ENCODE measurements at regions not wholly inside any gene's neighbourhood (a gene's known extent, or its start where the extent isn't known, plus 50 kb on each side); places are given as distances from the start of the nearest gene placed in this dataset.

- no peak overlapping the region for H4K8ac ChIP-seq (ENCODE audit: low read depth, low read length)
- no peaks in the 10 kb centered on the region for H3K79me2 ChIP-seq (ENCODE audit: control insufficient read depth, insufficient read depth, low read length)
- H3K79me1 ChIP-seq (ENCODE audit: low read length): no peaks in the 10 kb centered on the region
- H3K36me3 ChIP-seq (ENCODE audit: control insufficient read depth, insufficient read depth, low read length): no peaks in the 10 kb centered on the region
- H3K4me1 ChIP-seq (ENCODE audit: control insufficient read depth, low read depth, low read length): no peaks in the 10 kb centered on the region
- no peaks in the 10 kb centered on the region for H3K27me3 ChIP-seq (ENCODE audit: insufficient read depth, low read length, poor library complexity)
- no peak overlapping the region for H3K18ac ChIP-seq (ENCODE audit: low read length)
- H2BK5ac ChIP-seq (ENCODE audit: low read length): no peak overlapping the region
- no peak overlapping the region for H3K9ac ChIP-seq (ENCODE audit: low read length)
- no peak overlapping the region for H2AK5ac ChIP-seq (ENCODE audit: low read length)
- no peak overlapping the region for H3K56ac ChIP-seq (ENCODE audit: low read length)
- H4K5ac ChIP-seq (ENCODE audit: low read length): no peak overlapping the region
- H3K27ac ChIP-seq (ENCODE audit: low read depth, low read length): no peak overlapping the region
- H3K4ac ChIP-seq (ENCODE audit: low read depth, low read length): no peak overlapping the region
- no peak overlapping the region for H2BK120ac ChIP-seq (ENCODE audit: low read depth, low read length)
- H3K23ac ChIP-seq (ENCODE audit: low read length): no peak overlapping the region
- H2BK15ac ChIP-seq (replicated peaks; ENCODE audit: low read depth): no peak overlapping the region
- no peak overlapping the region for H3K4me2 ChIP-seq (ENCODE audit: low read length)
- H3K4me3 ChIP-seq (ENCODE audit: low read length): no peak overlapping the region
- no peak for DNase-seq
Measured at GRCh38 chr6:120186080-120186479, 836.5 kb upstream of the MAN1A1 start.

- DNase-seq: no peak
- Histone ChIP-seq H3K36me3 (ENCODE audit: control insufficient read depth, insufficient read depth, low read length) (no peaks in the 10 kb centered on the region), H4K8ac (ENCODE audit: low read depth, low read length) (no peak overlapping the region), H3K4me2 (ENCODE audit: low read length) (no peak overlapping the region), H2AK5ac (ENCODE audit: low read length) (no peak overlapping the region), H3K23ac (ENCODE audit: low read length) (no peak overlapping the region), H3K9ac (ENCODE audit: low read length) (no peak overlapping the region), H3K4ac (ENCODE audit: low read depth, low read length) (no peak overlapping the region), H2BK5ac (ENCODE audit: low read length) (no peak overlapping the region), H2BK15ac (replicated peaks; ENCODE audit: low read depth) (no peak overlapping the region), H3K27ac (ENCODE audit: low read depth, low read length) (no peak overlapping the region), H2BK120ac (ENCODE audit: low read depth, low read length) (no peak overlapping the region), H3K56ac (ENCODE audit: low read length) (no peak overlapping the region), H3K4me3 (ENCODE audit: low read length) (no peak overlapping the region), H3K79me2 (ENCODE audit: control insufficient read depth, insufficient read depth, low read length) (no peaks in the 10 kb centered on the region), H3K27me3 (ENCODE audit: insufficient read depth, low read length, poor library complexity) (no peaks in the 10 kb centered on the region), H3K18ac (ENCODE audit: low read length) (no peak overlapping the region), H3K4me1 (ENCODE audit: control insufficient read depth, low read depth, low read length) (no peaks in the 10 kb centered on the region), H4K5ac (ENCODE audit: low read length) (no peak overlapping the region), H3K79me1 (ENCODE audit: low read length) (no peaks in the 10 kb centered on the region)
- no CpG with 5 or more reads among the region's 2 CpGs for WGBS (ENCODE audit: extremely low coverage, insufficient coverage, low lambda C conversion rate)
Measured at GRCh38 chr6:120173250-120173649, 823.7 kb upstream of the MAN1A1 start.

GRCh38 chr6:120164531-120164930, 815.0 kb upstream of the MAN1A1 start:
- Histone ChIP-seq H3K79me2 (ENCODE audit: control insufficient read depth, insufficient read depth, low read length) (no peaks in the 10 kb centered on the region), H3K27ac (ENCODE audit: low read depth, low read length) (no peak overlapping the region), H3K27me3 (ENCODE audit: insufficient read depth, low read length, poor library complexity) (no peaks in the 10 kb centered on the region), H3K9ac (ENCODE audit: low read length) (no peak overlapping the region), H3K18ac (ENCODE audit: low read length) (no peak overlapping the region), H4K5ac (ENCODE audit: low read length) (no peak overlapping the region), H3K4me3 (ENCODE audit: low read length) (no peak overlapping the region), H3K4me1 (ENCODE audit: control insufficient read depth, low read depth, low read length) (no peaks in the 10 kb centered on the region), H3K4ac (ENCODE audit: low read depth, low read length) (no peak overlapping the region), H3K56ac (ENCODE audit: low read length) (no peak overlapping the region), H3K23ac (ENCODE audit: low read length) (no peak overlapping the region), H3K36me3 (ENCODE audit: control insufficient read depth, insufficient read depth, low read length) (no peaks in the 10 kb centered on the region), H2BK15ac (replicated peaks; ENCODE audit: low read depth) (no peak overlapping the region), H2BK5ac (ENCODE audit: low read length) (no peak overlapping the region), H2BK120ac (ENCODE audit: low read depth, low read length) (no peak overlapping the region), H3K4me2 (ENCODE audit: low read length) (no peak overlapping the region), H3K79me1 (ENCODE audit: low read length) (no peaks in the 10 kb centered on the region), H4K8ac (ENCODE audit: low read depth, low read length) (no peak overlapping the region), H2AK5ac (ENCODE audit: low read length) (no peak overlapping the region)
- no CpG with 5 or more reads among the region's 4 CpGs for WGBS (ENCODE audit: extremely low coverage, insufficient coverage, low lambda C conversion rate)
- no peak for DNase-seq

- Histone ChIP-seq H3K18ac (ENCODE audit: low read length) (no peak overlapping the region), H3K79me1 (ENCODE audit: low read length) (no peaks in the 10 kb centered on the region), H2AK5ac (ENCODE audit: low read length) (no peak overlapping the region), H3K4me2 (ENCODE audit: low read length) (no peak overlapping the region), H3K4me1 (ENCODE audit: control insufficient read depth, low read depth, low read length) (no peaks in the 10 kb centered on the region), H4K8ac (ENCODE audit: low read depth, low read length) (no peak overlapping the region), H3K79me2 (ENCODE audit: control insufficient read depth, insufficient read depth, low read length) (no peaks in the 10 kb centered on the region), H3K9ac (ENCODE audit: low read length) (no peak overlapping the region), H2BK15ac (replicated peaks; ENCODE audit: low read depth) (no peak overlapping the region), H3K27ac (ENCODE audit: low read depth, low read length) (no peak overlapping the region), H2BK120ac (ENCODE audit: low read depth, low read length) (no peak overlapping the region), H3K23ac (ENCODE audit: low read length) (no peak overlapping the region), H2BK5ac (ENCODE audit: low read length) (no peak overlapping the region), H3K4me3 (ENCODE audit: low read length) (no peak overlapping the region), H4K5ac (ENCODE audit: low read length) (no peak overlapping the region), H3K27me3 (ENCODE audit: insufficient read depth, low read length, poor library complexity) (no peaks in the 10 kb centered on the region), H3K4ac (ENCODE audit: low read depth, low read length) (no peak overlapping the region), H3K36me3 (ENCODE audit: control insufficient read depth, insufficient read depth, low read length) (no peaks in the 10 kb centered on the region), H3K56ac (ENCODE audit: low read length) (no peak overlapping the region)
- DNase-seq: no peak
Measured at GRCh38 chr6:120157873-120158272, 808.3 kb upstream of the MAN1A1 start.

GRCh38 chr6:120147071-120147871, 797.7 kb upstream of the MAN1A1 start:
- Histone ChIP-seq H2BK15ac (replicated peaks; ENCODE audit: low read depth) (no peak overlapping the region), H3K79me2 (ENCODE audit: control insufficient read depth, insufficient read depth, low read length) (no peaks in the 10 kb centered on the region), H2AK5ac (ENCODE audit: low read length) (no peak overlapping the region), H3K4me2 (ENCODE audit: low read length) (no peak overlapping the region), H4K5ac (ENCODE audit: low read length) (no peak overlapping the region), H3K27ac (ENCODE audit: low read depth, low read length) (no peak overlapping the region), H3K4me1 (ENCODE audit: control insufficient read depth, low read depth, low read length) (no peaks in the 10 kb centered on the region), H4K8ac (ENCODE audit: low read depth, low read length) (no peak overlapping the region), H3K79me1 (ENCODE audit: low read length) (no peaks in the 10 kb centered on the region), H3K18ac (ENCODE audit: low read length) (no peak overlapping the region), H3K4ac (ENCODE audit: low read depth, low read length) (no peak overlapping the region), H2BK120ac (ENCODE audit: low read depth, low read length) (no peak overlapping the region), H3K27me3 (ENCODE audit: insufficient read depth, low read length, poor library complexity) (no peaks in the 10 kb centered on the region), H3K9ac (ENCODE audit: low read length) (no peak overlapping the region), H3K56ac (ENCODE audit: low read length) (no peak overlapping the region), H3K36me3 (ENCODE audit: control insufficient read depth, insufficient read depth, low read length) (no peaks in the 10 kb centered on the region), H3K4me3 (ENCODE audit: low read length) (no peak overlapping the region), H3K23ac (ENCODE audit: low read length) (no peak overlapping the region), H2BK5ac (ENCODE audit: low read length) (no peak overlapping the region)
- DNase-seq: peak; percentile 14
- no CpG with 5 or more reads among the region's 4 CpGs for WGBS (ENCODE audit: extremely low coverage, insufficient coverage, low lambda C conversion rate)

- H3K36me3 ChIP-seq (ENCODE audit: control insufficient read depth, insufficient read depth, low read length): no peaks in the 10 kb centered on the region
- DNase-seq: no peak
- H3K79me1 ChIP-seq (ENCODE audit: low read length): no peaks in the 10 kb centered on the region
- H3K27me3 ChIP-seq (ENCODE audit: insufficient read depth, low read length, poor library complexity): no peaks in the 10 kb centered on the region
- H3K4ac ChIP-seq (ENCODE audit: low read depth, low read length): no peak overlapping the region
- H3K23ac ChIP-seq (ENCODE audit: low read length): no peak overlapping the region
- no peak overlapping the region for H4K8ac ChIP-seq (ENCODE audit: low read depth, low read length)
- no peaks in the 10 kb centered on the region for H3K79me2 ChIP-seq (ENCODE audit: control insufficient read depth, insufficient read depth, low read length)
- no peak overlapping the region for H3K9ac ChIP-seq (ENCODE audit: low read length)
- H4K5ac ChIP-seq (ENCODE audit: low read length): no peak overlapping the region
- no peak overlapping the region for H2BK5ac ChIP-seq (ENCODE audit: low read length)
- no peaks in the 10 kb centered on the region for H3K4me1 ChIP-seq (ENCODE audit: control insufficient read depth, low read depth, low read length)
- H3K56ac ChIP-seq (ENCODE audit: low read length): no peak overlapping the region
- H2BK120ac ChIP-seq (ENCODE audit: low read depth, low read length): no peak overlapping the region
- WGBS (ENCODE audit: extremely low coverage, insufficient coverage, low lambda C conversion rate): no CpG with 5 or more reads among the region's 5 CpGs
- no peak overlapping the region for H3K4me3 ChIP-seq (ENCODE audit: low read length)
- H3K18ac ChIP-seq (ENCODE audit: low read length): no peak overlapping the region
- no peak overlapping the region for H3K27ac ChIP-seq (ENCODE audit: low read depth, low read length)
- H2BK15ac ChIP-seq (replicated peaks; ENCODE audit: low read depth): no peak overlapping the region
- no peak overlapping the region for H2AK5ac ChIP-seq (ENCODE audit: low read length)
- no peak overlapping the region for H3K4me2 ChIP-seq (ENCODE audit: low read length)
Measured at GRCh38 chr6:120141601-120142000, 792.0 kb upstream of the MAN1A1 start.

Measured in mesendoderm (in vitro differentiated cells).